SW480 (cell line): ENCODE measurements at regions not wholly inside any gene's neighbourhood (a gene's known extent, or its start where the extent isn't known, plus 50 kb on each side); places are given as distances from the start of the nearest gene placed in this dataset.

Experiments
- DNase-seq: peaks from one replicate; pipeline ENCODE4 v3.0.0-alpha.2; 2016; ENCODE audit warnings: low spot score

- no peak for DNase-seq
These were observed 302.9 kb downstream of the LMO7 start for GRCh38 chr13:75938811-75939560.

- DNase-seq, result no peak
These were observed 300.7 kb downstream of the LMO7 start for GRCh38 chr13:75936791-75937190.

DNA sequence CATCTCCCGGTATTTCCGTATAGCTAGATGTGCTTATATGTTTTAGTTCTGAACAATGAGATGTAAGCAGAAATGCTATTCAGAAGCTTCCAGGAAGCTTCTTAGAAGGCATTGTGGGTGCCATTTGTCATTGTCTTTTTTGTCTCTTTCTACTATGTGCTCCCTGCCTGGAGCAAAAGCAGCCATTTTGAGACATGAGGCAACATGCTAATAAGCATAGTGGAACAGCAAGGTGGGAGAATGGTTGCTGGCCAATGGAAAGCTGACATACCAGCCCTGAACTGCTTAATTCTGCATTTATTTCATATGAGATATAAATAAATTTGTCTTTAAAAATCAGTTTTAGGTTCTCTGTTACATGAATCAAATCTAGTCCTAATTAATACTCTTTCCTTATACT lies 299.7 kb downstream of the LMO7 start:
- no peak for DNase-seq

DNA sequence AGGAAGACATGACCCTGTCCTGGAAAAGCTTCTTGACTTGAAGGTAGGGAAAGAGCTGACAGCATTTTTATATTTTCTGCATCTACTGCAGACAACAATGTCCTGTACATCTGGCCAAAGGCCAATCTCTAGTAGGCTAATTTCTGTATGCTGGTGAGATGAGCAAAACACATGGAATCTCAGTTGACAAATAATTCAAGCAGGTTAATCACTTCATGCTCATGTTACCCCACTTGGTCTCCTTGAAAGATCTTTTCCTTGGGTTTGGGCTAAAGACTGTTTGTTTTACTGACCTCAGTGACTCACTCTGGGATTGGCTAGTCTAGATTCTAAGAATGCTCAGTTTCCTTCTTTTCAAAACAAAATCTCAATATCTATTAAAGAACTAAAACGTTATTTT lies 298.8 kb downstream of the LMO7 start:
- no peak for DNase-seq

DNA sequence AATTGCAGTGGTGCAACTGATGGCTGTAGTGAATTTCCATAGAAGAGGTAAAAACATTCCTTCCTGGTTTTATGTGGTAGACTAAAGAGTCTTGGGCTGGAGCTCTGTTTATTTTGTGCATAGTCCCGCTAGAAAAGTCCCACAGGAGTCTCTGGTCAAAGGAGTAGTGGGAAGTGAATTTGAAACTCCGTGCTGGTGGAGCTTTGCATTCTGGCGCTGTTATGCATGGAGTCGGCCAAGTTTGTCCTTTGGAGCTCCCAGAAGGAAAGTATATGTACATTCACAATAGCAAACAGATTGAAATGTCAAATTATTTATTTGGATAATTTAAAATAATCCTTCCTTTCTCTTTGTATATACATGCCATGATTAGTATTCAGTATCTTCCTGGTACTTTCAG lies 296.5 kb downstream of the LMO7 start:
- no peak for DNase-seq

DNA sequence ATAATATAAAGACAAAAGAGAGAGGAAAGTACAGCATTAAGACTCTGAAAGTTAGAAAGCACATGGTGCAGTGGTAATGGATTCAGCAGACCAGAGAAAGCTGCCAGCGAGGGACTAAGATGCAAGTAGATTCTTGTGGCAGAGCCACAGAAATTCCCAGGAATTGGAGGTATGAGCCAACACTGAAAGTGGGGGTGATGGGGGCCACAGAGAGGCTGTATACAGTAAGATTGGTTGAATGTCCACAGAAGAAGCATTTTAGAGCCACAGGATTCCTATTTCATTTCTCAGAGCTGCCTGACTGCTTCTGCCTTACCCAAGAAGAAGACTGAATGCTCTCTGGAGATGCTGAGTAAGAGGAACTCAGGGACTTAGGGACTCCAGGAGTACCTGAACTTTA lies 295.0 kb downstream of the LMO7 start:
- no peak for DNase-seq

GRCh38 chr13:75929076-75929475 lies 292.9 kb downstream of the LMO7 start:
- no peak for DNase-seq

DNA sequence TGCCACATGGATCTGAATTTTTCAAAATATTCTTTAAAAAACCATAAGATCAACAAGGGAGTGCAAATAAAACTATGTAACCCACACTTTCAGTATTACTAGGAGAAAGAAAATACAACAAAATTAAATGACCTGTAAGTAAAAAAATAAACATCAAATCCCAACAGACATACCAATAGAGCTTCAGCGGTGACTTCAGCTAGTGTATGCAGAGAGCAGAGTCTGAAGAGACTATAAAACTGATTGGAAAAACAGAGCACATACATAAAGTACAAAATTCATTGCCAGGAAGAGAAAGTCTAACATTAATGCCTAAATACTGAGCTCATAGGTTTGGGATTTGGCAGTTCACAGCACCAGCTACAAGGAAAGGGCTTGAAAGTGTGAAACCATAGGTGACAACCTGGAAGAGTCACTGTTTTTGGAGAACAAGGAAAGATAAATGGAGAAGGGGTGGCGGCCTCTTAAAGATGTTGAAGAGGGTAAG lies 291.1 kb downstream of the LMO7 start:
- no peak for DNase-seq

DNA sequence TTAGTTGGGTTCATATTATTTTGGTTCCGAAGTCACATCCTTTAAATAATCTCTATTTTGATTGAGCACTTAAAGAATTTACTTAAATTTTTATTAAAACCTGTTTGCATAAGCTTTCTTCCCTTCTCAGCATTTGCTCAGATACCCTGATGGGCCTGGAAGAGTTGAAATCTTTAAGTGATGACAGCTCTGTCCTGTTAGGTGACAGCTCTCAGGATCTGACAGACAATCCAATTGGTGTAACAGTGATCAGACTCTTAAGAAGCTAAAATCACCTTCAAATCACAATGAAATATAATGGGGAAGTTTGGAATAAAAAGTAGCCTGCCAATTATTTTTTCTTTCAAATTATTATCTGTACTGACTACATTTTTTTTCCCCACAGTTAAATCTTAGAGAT lies 284.4 kb downstream of the LMO7 start:
- DNase-seq, result no peak

GRCh38 chr13:75919660-75920199 lies 283.6 kb downstream of the LMO7 start:
- no peak for DNase-seq

- DNase-seq, result no peak
These were observed 278.9 kb downstream of the LMO7 start for GRCh38 chr13:75915066-75915465.

GRCh38 chr13:75913925-75914324 lies 277.8 kb downstream of the LMO7 start:
- DNase-seq, result no peak

DNA sequence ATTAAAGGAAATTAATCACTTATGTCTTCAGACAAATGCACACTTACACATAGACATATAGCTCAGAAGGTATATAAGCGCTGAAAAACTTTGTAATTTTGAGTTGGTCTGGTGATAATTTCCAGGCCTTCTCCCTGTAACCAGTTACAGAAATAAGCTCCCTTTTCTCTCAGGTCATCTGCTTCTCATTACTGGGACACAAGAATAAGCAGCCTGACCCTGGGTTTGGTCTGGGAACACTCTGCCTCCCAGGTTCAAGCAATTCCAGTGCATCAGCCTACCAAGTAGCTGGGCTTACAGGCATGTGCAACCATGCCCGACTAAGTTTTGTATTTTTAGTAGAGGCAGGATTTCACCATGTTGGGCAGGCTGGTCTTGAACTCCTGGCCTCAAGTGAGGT lies 274.5 kb downstream of the LMO7 start:
- DNase-seq, result no peak
